SU-DHL-6 (cell line): ENCODE measurements at regions not wholly inside any gene's neighbourhood (a gene's known extent, or its start where the extent isn't known, plus 50 kb on each side); places are given as distances from the start of the nearest gene placed in this dataset.

Source experiments
- H2AFZ ChIP-seq: fragments of 200-600 bp; sonication (generic); 2 replicates; pipeline ENCODE4 v1.6.1; 2014; ENCODE audit warnings: low read depth, mild to moderate bottlenecking, moderate library complexity, mixed read lengths, antibody characterized with exemption, low read length; ENCODE audit not compliant: severe bottlenecking
- H3F3A ChIP-seq: fragments of 200-600 bp; shearing (Covaris generic); 2 replicates; pipeline ENCODE4 v1.6.0; 2016; ENCODE audit warnings: antibody characterized with exemption, mild to moderate bottlenecking; ENCODE audit not compliant: insufficient read depth
- H3K27ac ChIP-seq: fragments of 200-600 bp; sonication (generic); 2 replicates; pipeline ENCODE4 v1.5.1; 2016; ENCODE audit warnings: low read depth, mild to moderate bottlenecking, low read length, moderate library complexity, mixed read lengths
- H3K27me3 ChIP-seq: fragments of 200-600 bp; sonication (generic), shearing (Covaris generic); 2 replicates; pipeline ENCODE4 v1.6.0; 2014; ENCODE audit warnings: mild to moderate bottlenecking, low read length
- H3K36me3 ChIP-seq: fragments of 200-600 bp; sonication (generic); 2 replicates; pipeline ENCODE4 v1.6.1; 2014; ENCODE audit warnings: mild to moderate bottlenecking, low read length, mixed read lengths
- H3K4me2 ChIP-seq: fragments of 300-600, 200-600 bp; shearing (Covaris generic), sonication (generic); 2 replicates; pipeline ENCODE4 v1.6.0; 2014; ENCODE audit warnings: low read length, low read depth, mild to moderate bottlenecking; ENCODE audit not compliant: poor library complexity, severe bottlenecking
- H3K4me3 ChIP-seq: fragments of 200-600 bp; sonication (generic); 2 replicates; pipeline ENCODE4 v1.5.1; 2014; ENCODE audit warnings: antibody characterized with exemption, low read length, mild to moderate bottlenecking, mixed read lengths; ENCODE audit not compliant: insufficient read depth, poor library complexity, severe bottlenecking
- H3K79me2 ChIP-seq: fragments of 200-600 bp; sonication (generic); 2 replicates; pipeline ENCODE4 v1.6.1; 2014; ENCODE audit warnings: mild to moderate bottlenecking, low read length, moderate library complexity; ENCODE audit not compliant: insufficient read depth
- H3K9ac ChIP-seq: fragments of 200-600 bp; sonication (generic); 2 replicates; pipeline ENCODE4 v1.7.0; 2014; ENCODE audit warnings: mild to moderate bottlenecking, low read length
- H3K9me2 ChIP-seq: fragments of 200-600 bp; sonication (generic); replicated peaks from 2 replicates; pipeline ENCODE4 v1.6.1; 2014; ENCODE audit warnings: low read length; ENCODE audit not compliant: insufficient read depth
- H3K9me3 ChIP-seq: fragments of 200-600 bp; sonication (generic); 2 replicates; pipeline ENCODE4 v1.6.1; 2014; ENCODE audit warnings: low read length, mixed read lengths; ENCODE audit not compliant: insufficient read depth
- H4K20me1 ChIP-seq: fragments of 200-600 bp; sonication (generic); 2 replicates; pipeline ENCODE4 v1.6.1; 2014; ENCODE audit warnings: low read depth, mild to moderate bottlenecking, antibody characterized with exemption, low read length, moderate library complexity, mixed read lengths
- EZH2phosphoT487 ChIP-seq: fragments of 200-600 bp; sonication (generic), shearing (Covaris generic); conservative IDR thresholded peaks from 2 replicates; pipeline ENCODE4 v1.6.1; 2018; ENCODE audit warnings: mild to moderate bottlenecking, antibody characterized with exemption, low read length, moderate library complexity, mixed read lengths
- TF ChIP-seq, protein P1 (sequence below): fragments of 200-600 bp; sonication (generic); IDR thresholded peaks from one replicate; pipeline ENCODE4 v1.5.1; 2017; ENCODE audit warnings: antibody characterized with exemption, mild to moderate bottlenecking, low read length, moderate library complexity; ENCODE audit not compliant: insufficient read depth, poor library complexity, severe bottlenecking

GRCh38 chr2:6181926-6182325 lies 489.7 kb downstream of the SOX11 start:
- Histone ChIP-seq H3K4me2 (no peak overlapping the region), H3F3A (no peaks in the 10 kb centered on the region; the same call in 1 of the 2 replicates), H3K79me2 (no peaks in the 10 kb centered on the region), H3K36me3 (no peaks in the 10 kb centered on the region), H3K4me3 (no peak overlapping the region), H4K20me1 (no peaks in the 10 kb centered on the region), H3K9ac (no peak overlapping the region), H3K27ac (no peak overlapping the region), H3K9me2 (no peaks in the 10 kb centered on the region), H2AFZ (peak overlapping the region; percentile 18), H3K9me3 (no peaks in the 10 kb centered on the region), H3K27me3 (no peaks in the 10 kb centered on the region)
- no peak for TF ChIP-seq EZH2phosphoT487
- TF ChIP-seq, protein P1, sequence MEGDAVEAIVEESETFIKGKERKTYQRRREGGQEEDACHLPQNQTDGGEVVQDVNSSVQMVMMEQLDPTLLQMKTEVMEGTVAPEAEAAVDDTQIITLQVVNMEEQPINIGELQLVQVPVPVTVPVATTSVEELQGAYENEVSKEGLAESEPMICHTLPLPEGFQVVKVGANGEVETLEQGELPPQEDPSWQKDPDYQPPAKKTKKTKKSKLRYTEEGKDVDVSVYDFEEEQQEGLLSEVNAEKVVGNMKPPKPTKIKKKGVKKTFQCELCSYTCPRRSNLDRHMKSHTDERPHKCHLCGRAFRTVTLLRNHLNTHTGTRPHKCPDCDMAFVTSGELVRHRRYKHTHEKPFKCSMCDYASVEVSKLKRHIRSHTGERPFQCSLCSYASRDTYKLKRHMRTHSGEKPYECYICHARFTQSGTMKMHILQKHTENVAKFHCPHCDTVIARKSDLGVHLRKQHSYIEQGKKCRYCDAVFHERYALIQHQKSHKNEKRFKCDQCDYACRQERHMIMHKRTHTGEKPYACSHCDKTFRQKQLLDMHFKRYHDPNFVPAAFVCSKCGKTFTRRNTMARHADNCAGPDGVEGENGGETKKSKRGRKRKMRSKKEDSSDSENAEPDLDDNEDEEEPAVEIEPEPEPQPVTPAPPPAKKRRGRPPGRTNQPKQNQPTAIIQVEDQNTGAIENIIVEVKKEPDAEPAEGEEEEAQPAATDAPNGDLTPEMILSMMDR, result no peak

- TF ChIP-seq, protein P1, result no peak
- no peak for TF ChIP-seq EZH2phosphoT487
- no peak overlapping the region for H3K4me2 ChIP-seq
- no peaks in the 10 kb centered on the region for H3F3A ChIP-seq
- H3K79me2 ChIP-seq, result no peaks in the 10 kb centered on the region
- H3K9ac ChIP-seq, result no peak overlapping the region
- H2AFZ ChIP-seq, result no peak overlapping the region
- H3K36me3 ChIP-seq, result no peaks in the 10 kb centered on the region
- H3K9me3 ChIP-seq, result no peaks in the 10 kb centered on the region
- no peak overlapping the region for H3K4me3 ChIP-seq
- H3K9me2 ChIP-seq, result no peaks in the 10 kb centered on the region
- no peaks in the 10 kb centered on the region for H3K27me3 ChIP-seq
- H4K20me1 ChIP-seq, result no peaks in the 10 kb centered on the region
- H3K27ac ChIP-seq, result no peak overlapping the region
Observed at GRCh38 chr2:6183226-6183625, 491.0 kb downstream of the SOX11 start.

GRCh38 chr2:6184532-6185292 lies 492.5 kb downstream of the SOX11 start:
- no peak overlapping the region for H3K9ac ChIP-seq
- no peaks in the 10 kb centered on the region for H3K9me3 ChIP-seq
- H4K20me1 ChIP-seq, result no peaks in the 10 kb centered on the region
- no peak overlapping the region for H3K27ac ChIP-seq
- H3K79me2 ChIP-seq, result no peaks in the 10 kb centered on the region
- H3F3A ChIP-seq, result no peaks in the 10 kb centered on the region
- TF ChIP-seq EZH2phosphoT487, result no peak
- TF ChIP-seq, protein P1, result no peak
- no peaks in the 10 kb centered on the region for H3K9me2 ChIP-seq
- peak overlapping the region; percentile 93 for H2AFZ ChIP-seq
- H3K4me2 ChIP-seq, result no peak overlapping the region
- no peak overlapping the region for H3K4me3 ChIP-seq
- H3K36me3 ChIP-seq, result no peaks in the 10 kb centered on the region
- no peaks in the 10 kb centered on the region for H3K27me3 ChIP-seq
